Heart right ventricle (tissue), 16 donors: ENCODE measurements at regions not wholly inside any gene's neighbourhood (a gene's known extent, or its start where the extent isn't known, plus 50 kb on each side); places are given as distances from the start of the nearest gene placed in this dataset.

ENCODE experiments used
- ATAC-seq, 8 donors: fragments of 200-7000 bp; cut with Tn5 transposase; one replicate each; pipeline ENCODE4 v1.9.1; 2020; ENCODE audit warnings: mild to moderate bottlenecking in 8 of 8, moderate library complexity in 8 of 8, moderate number of reproducible peaks in 1 of 8
- DNase-seq, 2 donors: peaks; one replicate each; pipeline ENCODE4 v3.0.0-alpha.2; 2020
- H3K27ac ChIP-seq, 10 donors: fragments of 200-600 bp; sonication (generic) in 2 of 10; one replicate each; pipeline versions ENCODE4 v1.5.0 to v1.8.0; 2020 to 2022; ENCODE audit warnings: mild to moderate bottlenecking in 3 of 10
- H3K27me3 ChIP-seq, 7 donors: fragments of 200-600 bp; one replicate each; pipeline ENCODE4 v1.8.0; 2021 to 2022; ENCODE audit warnings: mild to moderate bottlenecking in 2 of 7
- H3K36me3 ChIP-seq, 9 donors: fragments of 200-600 bp; sonication (generic) in 1 of 9; one replicate each; pipeline versions ENCODE4 v1.5.0 to v1.8.0; 2020 to 2022; ENCODE audit warnings: mild to moderate bottlenecking in 2 of 9
- H3K4me1 ChIP-seq, 9 donors: fragments of 200-600 bp; sonication (generic) in 1 of 9; one replicate each; pipeline versions ENCODE4 v1.5.0 to v1.8.0; 2020 to 2022; ENCODE audit warnings: mild to moderate bottlenecking in 4 of 9
- H3K4me3 ChIP-seq, 10 donors: fragments of 200-600 bp; sonication (generic) in 2 of 10; one replicate each; pipeline versions ENCODE4 v1.5.0 to v1.8.0; 2020 to 2022; ENCODE audit warnings: mild to moderate bottlenecking in 7 of 10, moderate library complexity in 2 of 10
- H3K9me3 ChIP-seq, 11 donors: fragments of 200-600 bp in 10 of 11; sonication (generic) in 2 of 11; one replicate each; pipeline versions ENCODE4 v1.5.0 to v1.8.0; 2013 to 2022; ENCODE audit warnings: mild to moderate bottlenecking in 2 of 11, control low read depth in 1 of 11, moderate library complexity in 1 of 11
- CTCF ChIP-seq, 9 donors: fragments of 200-600 bp; sonication (generic) in 2 of 9; IDR thresholded peaks; one replicate each; pipeline versions ENCODE4 v1.5.0 to v1.8.0; 2021 to 2022; ENCODE audit warnings: antibody characterized with exemption in 9 of 9, mild to moderate bottlenecking in 5 of 9, moderate library complexity in 1 of 9
- WGBS, 2 donors: extraction: QIAGEN DNeasy Blood & Tissue Kit; methylation state at CpG; one replicate each; pipeline ENCODE4 v1.1.7; 2013; ENCODE audit warnings: inconsistent platforms in 1 of 2; 5-methylcytosine and 5-hydroxymethylcytosine counted together
- intact Hi-C, 10 donors: fragments of 100-400 bp; cut with DNase I; formaldehyde crosslinking; loops; one replicate each; pipeline versions ENCODE4 v1.11.1 to v1.14.2; 2022
- donor health status: Arrhythmogenic right ventricular cardiomyopathy.
- donor health status: ischemic (EF 13 %, LVEDD 7.1; RV severe dilation, severe dysfunction).
- donor health status: healthy with polysubstance abuse.
- donor health status: DM: no; HTN: yes; CAD: no.
- donor health status: DM: no; HTN: no; CAD: no.
- donor health status: ischemic (EF 25% LVEDD 6.9; RV normal size, moderate dysfunction).
- donor health status: ischemic (EF 25% LVEDD 5.7; RV mildly dilated, moderate dysfunction).
- donor health status: healthy.
- donor health status: DM: yes; HTN: yes; CAD: no.
- donor health status: Ischemic cardiomyopathy.
- donor health status: ischemic (EF 35%, LVEDD 5.7; RV mildly dilated, moderate dysfunction).
- donor health status: nonischemic (EF 11% LVEDD 7.7; RV severe dilation, severe dysfunction).
- donor health status: DM: yes; HTN: yes; CAD: no.
- donor health status: PGD.
- donor health status: ischemic (EF 29% LVEDD 5.4; RV normal size, mild dysfunction).
- donor health status: nonischemic (EF 23%, LVEDD 6.1; RV moderate dilation, normal function).

GRCh38 chr3:72579191-72579580 lies 269.1 kb downstream of the SHQ1 start:
- no peak for TF ChIP-seq CTCF (IDR thresholded peaks at IDR 0.05)
- WGBS, 2 donors, result 66 to 69% methylated on average over 3 of the region's 3 CpGs
- H3K9me3 ChIP-seq, result no peaks in the 10 kb centered on the region
- DNase-seq, result no peak
- no peaks in the 10 kb centered on the region for H3K27me3 ChIP-seq
- H3K36me3 ChIP-seq, result no peaks in the 10 kb centered on the region
- intact Hi-C loops, result no loop called here
- no peak for ATAC-seq
- no peaks in the 10 kb centered on the region for H3K4me1 ChIP-seq
- H3K27ac ChIP-seq, result no peak overlapping the region
- no peak overlapping the region for H3K4me3 ChIP-seq

- intact Hi-C loops, result no loop called here
- Histone ChIP-seq H3K36me3 (no peaks in the 10 kb centered on the region), H3K27me3 (no peaks in the 10 kb centered on the region), H3K4me1 (no peaks in the 10 kb centered on the region), H3K9me3 (no peaks in the 10 kb centered on the region), H3K4me3 (no peak overlapping the region), H3K27ac (no peak overlapping the region)
- ATAC-seq, result no peak
- 94 to 97% methylated on average over 6 of the region's 6 CpGs for WGBS, 2 donors
- no peak for TF ChIP-seq CTCF (IDR thresholded peaks at IDR 0.05)
- no peak for DNase-seq
Observed at GRCh38 chr3:72577190-72577589, 271.1 kb downstream of the SHQ1 start.

GRCh38 chr3:72576563-72576962 lies 271.7 kb downstream of the SHQ1 start:
- H3K4me3 ChIP-seq, result no peak overlapping the region
- H3K27ac ChIP-seq, result no peak overlapping the region
- TF ChIP-seq CTCF (IDR thresholded peaks at IDR 0.05), result no peak
- DNase-seq (no peak), ATAC-seq (no peak)
- H3K36me3 ChIP-seq, result no peaks in the 10 kb centered on the region
- H3K9me3 ChIP-seq, result no peaks in the 10 kb centered on the region
- intact Hi-C loops, result no loop called here
- H3K27me3 ChIP-seq, result no peaks in the 10 kb centered on the region
- WGBS, 2 donors, result 88 to 90% methylated on average over 5 of the region's 5 CpGs
- H3K4me1 ChIP-seq, result peaks cover 0 to 3% (median 0%) of the 10 kb centered on the region in 9 donors

- TF ChIP-seq CTCF (IDR thresholded peaks at IDR 0.05), result no peak
- no peak overlapping the region for H3K27ac ChIP-seq
- DNase-seq (no peak), ATAC-seq (no peak)
- H3K4me3 ChIP-seq, result no peak overlapping the region
- H3K27me3 ChIP-seq, result peaks cover 0 to 5% (median 0%) of the 10 kb centered on the region in 7 donors
- intact Hi-C loops, result no loop called here
- H3K4me1 ChIP-seq, result peaks cover 0 to 3% (median 0%) of the 10 kb centered on the region in 9 donors
- H3K9me3 ChIP-seq, result no peaks in the 10 kb centered on the region
- WGBS, 2 donors, result 94 to 95% methylated on average over 1 of the region's 1 CpG
- no peaks in the 10 kb centered on the region for H3K36me3 ChIP-seq
Observed at GRCh38 chr3:72574144-72574543, 274.1 kb downstream of the SHQ1 start.

GRCh38 chr3:72573051-72573450 lies 275.2 kb downstream of the SHQ1 start:
- DNase-seq (no peak), ATAC-seq (no peak)
- Histone ChIP-seq H3K9me3 (no peaks in the 10 kb centered on the region), H3K27me3 (peaks cover 0 to 5% (median 0%) of the 10 kb centered on the region in 7 donors), H3K27ac (no peak overlapping the region), H3K36me3 (no peaks in the 10 kb centered on the region), H3K4me1 (peaks cover 0 to 3% (median 0%) of the 10 kb centered on the region in 9 donors), H3K4me3 (no peak overlapping the region)
- no peak for TF ChIP-seq CTCF (IDR thresholded peaks at IDR 0.05)
- WGBS, 2 donors, result 95 to 96% methylated on average over 13 of the region's 13 CpGs
- intact Hi-C loops, result no loop called here
